Left renal cortex interstitium (tissue), 4 donors: ENCODE measurements at regions not wholly inside any gene's neighbourhood (a gene's known extent, or its start where the extent isn't known, plus 50 kb on each side); places are given as distances from the start of the nearest gene placed in this dataset.
"Not testable (repeated sequence)": the region's sequence is repeated elsewhere in the genome, so short reads cannot be mapped to it uniquely, and the experiment has no call there.

Experiments used
- DNase-seq, 4 donors: peaks; one replicate each; pipeline ENCODE4 v3.0.0-alpha.2; 2013; ENCODE audit warnings: low read depth in 4 of 4, low spot score in 2 of 4, missing footprints in 1 of 4

DNA sequence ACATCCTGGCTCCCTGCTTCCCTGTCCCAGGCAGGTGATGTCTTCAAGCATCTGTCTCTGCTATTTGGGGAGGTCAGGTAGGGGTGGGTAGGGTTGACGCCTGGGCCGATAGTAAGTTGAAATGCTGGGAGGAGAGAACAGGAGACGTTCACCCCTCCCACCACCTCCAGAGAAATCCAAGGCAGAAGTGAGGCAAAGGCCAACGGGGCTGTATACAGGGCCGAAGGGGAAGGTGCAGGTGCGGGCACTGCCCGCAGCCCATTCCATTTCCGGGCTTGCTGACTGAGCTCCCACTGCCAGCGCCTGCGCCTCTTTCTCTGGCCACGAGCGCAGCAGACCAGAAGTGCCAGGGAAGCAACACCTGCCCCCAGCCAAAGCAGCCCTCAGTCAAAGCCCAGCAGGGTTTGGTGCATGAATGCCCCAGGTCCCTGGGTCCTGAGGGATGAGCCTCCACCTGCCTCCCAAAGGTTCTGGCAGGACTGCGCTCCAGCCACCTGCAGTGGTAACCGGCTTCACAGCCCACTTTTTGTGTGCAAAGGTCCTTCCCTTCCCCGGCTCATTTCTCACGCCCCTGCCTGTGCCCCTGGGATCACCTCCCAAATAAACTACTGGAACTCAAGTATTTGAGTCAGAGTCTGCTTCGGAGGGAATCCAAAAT lies 127.6 kb upstream of the TNRC6C start:
- no peak for DNase-seq

DNA sequence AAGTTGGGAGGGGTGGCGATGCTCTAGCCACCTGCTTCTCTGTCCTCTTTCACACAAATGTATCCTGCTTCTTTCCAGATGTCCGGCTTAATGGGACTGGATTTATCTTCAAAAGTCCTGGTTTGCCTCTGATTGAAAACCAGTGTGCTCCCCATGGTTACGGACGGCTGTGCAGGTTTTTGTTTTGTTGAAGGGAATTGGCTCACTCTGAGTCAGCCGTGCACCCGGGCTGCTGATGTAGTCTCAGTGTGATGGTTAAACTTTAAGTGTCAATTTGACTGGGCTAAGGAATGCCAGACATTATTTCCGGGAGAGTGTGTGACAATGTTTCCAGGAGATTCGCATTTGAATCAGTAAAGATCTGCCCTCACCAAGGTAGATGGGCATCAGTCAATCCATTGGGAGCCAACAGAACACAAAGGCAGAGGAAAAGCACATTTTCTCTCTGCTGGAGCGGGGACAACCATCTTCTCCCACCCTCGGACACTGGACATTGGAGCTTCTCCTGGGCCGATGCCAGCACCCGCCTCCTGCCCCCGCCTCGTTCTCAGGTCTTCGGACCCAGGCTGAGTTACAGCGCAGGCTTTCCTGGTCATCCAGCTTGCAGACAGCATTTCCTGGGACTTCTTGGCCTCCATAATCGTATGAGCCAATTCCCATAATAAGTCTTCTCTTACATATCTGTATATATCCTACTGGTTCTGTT lies 126.9 kb upstream of the TNRC6C start:
- DNase-seq: no peak

DNA sequence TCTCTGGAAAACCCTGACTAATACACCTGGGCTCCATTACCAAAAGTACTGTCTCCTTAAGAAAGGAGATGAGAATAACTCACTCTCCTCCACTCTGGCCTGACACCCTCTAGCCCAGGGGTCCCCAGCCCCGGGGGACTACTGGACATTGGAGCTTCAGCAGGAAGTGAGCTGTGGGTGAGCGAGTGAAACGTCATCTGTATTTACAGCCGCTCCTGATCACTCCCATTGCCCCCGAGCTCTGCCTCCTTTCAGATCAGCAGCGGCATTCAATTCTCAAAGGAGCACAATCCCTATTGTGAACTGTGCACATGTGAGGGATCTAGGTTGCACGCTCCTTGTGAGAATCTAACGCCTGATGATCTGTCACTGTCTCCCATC lies 126.3 kb upstream of the TNRC6C start:
- no peak for DNase-seq

DNA sequence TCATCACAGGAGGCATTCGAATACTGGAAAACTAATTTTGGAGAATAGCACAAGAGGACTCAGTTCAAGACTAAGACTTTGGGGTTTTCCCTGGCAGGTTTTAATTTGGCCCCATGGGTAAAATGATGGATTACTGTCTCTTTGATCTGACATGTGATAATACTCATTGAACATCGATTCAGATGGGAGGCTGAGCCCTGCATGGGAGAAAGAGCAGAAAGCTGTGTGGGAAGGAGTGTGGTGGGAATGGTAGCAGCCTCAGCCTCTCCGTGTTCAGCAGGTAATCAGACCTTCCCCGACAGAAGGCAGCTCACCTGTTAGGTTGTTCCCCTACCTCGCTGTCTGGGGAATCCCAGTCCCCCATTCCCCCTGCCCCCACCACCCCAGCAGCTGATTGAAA lies 124.7 kb upstream of the TNRC6C start:
- DNase-seq: no peak

- no peak for DNase-seq
Observed at GRCh38 chr17:77834170-77835115, 124.1 kb upstream of the TNRC6C start.

- no peak for DNase-seq
Observed at GRCh38 chr17:77836557-77837041, 121.9 kb upstream of the TNRC6C start.

DNA sequence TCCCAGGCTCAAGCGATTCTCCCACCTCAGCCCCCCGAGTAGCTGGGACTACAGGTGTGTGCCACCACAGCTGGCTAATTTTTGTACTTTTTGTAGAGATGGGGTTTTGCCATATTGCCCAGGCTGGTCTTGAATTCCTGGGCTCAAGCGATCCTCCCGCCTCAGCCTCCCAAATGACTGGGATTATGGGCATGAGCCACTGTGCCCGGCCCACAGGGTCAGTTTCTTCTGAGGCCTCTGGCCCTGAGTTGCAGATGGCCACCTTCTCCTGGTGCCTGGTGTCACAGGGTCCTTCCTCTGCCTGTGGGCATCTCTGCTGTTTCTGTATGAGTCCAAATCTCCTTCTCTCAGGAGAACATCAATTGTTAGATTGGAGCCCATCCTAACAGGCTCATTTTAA lies 121.4 kb upstream of the TNRC6C start:
- not testable (repeated sequence) for DNase-seq

- DNase-seq: no peak
Observed at GRCh38 chr17:77837917-77838316, 120.6 kb upstream of the TNRC6C start.

GRCh38 chr17:77838748-77839697 lies 119.5 kb upstream of the TNRC6C start:
- no peak for DNase-seq

DNA sequence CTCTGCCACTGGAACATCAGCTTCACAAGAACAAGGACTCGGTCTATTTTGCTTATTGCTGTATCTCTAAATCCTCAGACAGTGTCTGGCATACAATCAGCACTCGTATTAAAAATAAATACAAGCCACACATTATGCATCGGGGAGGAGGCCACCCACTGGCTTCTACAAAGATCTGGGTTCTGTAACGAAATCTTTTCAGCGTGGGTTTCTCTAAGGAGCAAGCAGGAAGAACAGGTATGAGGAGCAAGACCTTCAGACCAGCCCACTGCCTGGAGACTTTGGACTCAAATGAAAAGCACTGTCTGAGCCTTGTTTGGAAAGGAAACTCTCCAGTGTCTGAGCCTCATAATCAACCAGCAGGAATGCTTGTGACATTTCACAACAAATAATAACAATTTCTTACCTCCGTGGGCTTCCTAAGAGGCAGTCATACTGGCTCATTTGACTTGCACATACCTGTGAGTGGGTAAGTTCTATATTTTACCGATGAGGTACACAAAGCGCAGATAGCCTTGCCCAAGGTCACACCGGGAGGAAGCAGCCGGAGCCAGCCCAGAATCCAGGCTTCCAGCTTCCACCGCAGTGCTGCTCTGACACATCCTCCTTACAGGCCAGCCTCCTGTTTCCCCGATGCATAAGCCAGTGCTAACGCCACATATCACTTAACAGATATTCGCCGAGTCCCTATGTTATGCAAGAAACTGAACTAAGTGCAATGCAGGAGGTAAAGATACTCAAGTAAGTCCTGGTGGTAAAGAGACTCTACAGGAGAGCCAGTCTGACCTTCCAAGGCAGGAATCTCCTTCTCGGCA lies 118.6 kb upstream of the TNRC6C start:
- DNase-seq: no peak

- no peak for DNase-seq
Observed at GRCh38 chr17:77840513-77841165, 117.9 kb upstream of the TNRC6C start.

- no peak for DNase-seq
Observed at GRCh38 chr17:77841742-77842527, 116.6 kb upstream of the TNRC6C start.

- DNase-seq: no peak
Observed at GRCh38 chr17:77842528-77843147, 115.9 kb upstream of the TNRC6C start.

- DNase-seq: not testable (repeated sequence)
Observed at GRCh38 chr17:77843255-77843895, 115.1 kb upstream of the TNRC6C start.

- DNase-seq: no peak
Observed at GRCh38 chr17:77843896-77844295, 114.6 kb upstream of the TNRC6C start.

- no peak for DNase-seq
Observed at GRCh38 chr17:77844681-77845080, 113.8 kb upstream of the TNRC6C start.
